ENCODE measurements at regions not wholly inside any gene's neighbourhood (a gene's known extent, or its start where the extent isn't known, plus 50 kb on each side); places are given as distances from the start of the nearest gene placed in this dataset.

GRCh38 chr14:62247266-62247665 is 485.0 kb downstream of the SNAPC1 start:
- Histone ChIP-seq H3K9ac (ENCODE audit: low read length in 2 of 2) (no peak overlapping the region), H3K27ac (ENCODE audit: low read length) (no peak overlapping the region), H3K27me3 (ENCODE audit: control insufficient read depth in 1 of 2, insufficient read depth in 2 of 2, low read length in 2 of 2) (peaks cover 0 to 2% of the 10 kb centered on the region in 2 donors), H3K36me3 (ENCODE audit: control insufficient read depth in 2 of 2, insufficient read depth in 2 of 2, low read length in 2 of 2) (no peaks in the 10 kb centered on the region), H3K9me3 (ENCODE audit: control insufficient read depth in 2 of 2, low read length in 2 of 2) (peaks cover 0 to 6% of the 10 kb centered on the region in 2 donors), H3K4me3 (ENCODE audit: low read length in 2 of 2) (no peak overlapping the region), H3K4me1 (ENCODE audit: control insufficient read depth, insufficient read depth, low read length) (no peaks in the 10 kb centered on the region)

GRCh38 chr14:62251237-62251636 is 489.0 kb downstream of the SNAPC1 start:
- H3K36me3 ChIP-seq (ENCODE audit: control insufficient read depth in 2 of 2, insufficient read depth in 2 of 2, low read length in 2 of 2), result no peaks in the 10 kb centered on the region
- H3K9me3 ChIP-seq (ENCODE audit: control insufficient read depth in 2 of 2, low read length in 2 of 2), result peaks cover 0 to 6% of the 10 kb centered on the region in 2 donors
- H3K9ac ChIP-seq (ENCODE audit: low read length in 2 of 2), result no peak overlapping the region
- H3K4me1 ChIP-seq (ENCODE audit: control insufficient read depth, insufficient read depth, low read length), result no peaks in the 10 kb centered on the region
- peaks cover 0 to 2% of the 10 kb centered on the region in 2 donors for H3K27me3 ChIP-seq (ENCODE audit: control insufficient read depth in 1 of 2, insufficient read depth in 2 of 2, low read length in 2 of 2)
- no peak overlapping the region for H3K27ac ChIP-seq (ENCODE audit: low read length)
- H3K4me3 ChIP-seq (ENCODE audit: low read length in 2 of 2), result no peak overlapping the region

GRCh38 chr14:62253171-62253570 is 491.0 kb downstream of the SNAPC1 start:
- H3K4me3 ChIP-seq (ENCODE audit: low read length in 2 of 2), result no peak overlapping the region
- no peaks in the 10 kb centered on the region for H3K36me3 ChIP-seq (ENCODE audit: control insufficient read depth in 2 of 2, insufficient read depth in 2 of 2, low read length in 2 of 2)
- H3K9ac ChIP-seq (ENCODE audit: low read length in 2 of 2), result no peak overlapping the region
- H3K9me3 ChIP-seq (ENCODE audit: control insufficient read depth in 2 of 2, low read length in 2 of 2), result peaks cover 0 to 6% of the 10 kb centered on the region in 2 donors
- H3K27me3 ChIP-seq (ENCODE audit: control insufficient read depth in 1 of 2, insufficient read depth in 2 of 2, low read length in 2 of 2), result peaks cover 0 to 2% of the 10 kb centered on the region in 2 donors
- H3K4me1 ChIP-seq (ENCODE audit: control insufficient read depth, insufficient read depth, low read length), result no peaks in the 10 kb centered on the region
- no peak overlapping the region for H3K27ac ChIP-seq (ENCODE audit: low read length)

- no peaks in the 10 kb centered on the region for H3K36me3 ChIP-seq (ENCODE audit: control insufficient read depth in 2 of 2, insufficient read depth in 2 of 2, low read length in 2 of 2)
- peaks cover 0 to 2% of the 10 kb centered on the region in 2 donors for H3K27me3 ChIP-seq (ENCODE audit: control insufficient read depth in 1 of 2, insufficient read depth in 2 of 2, low read length in 2 of 2)
- H3K4me3 ChIP-seq (ENCODE audit: low read length in 2 of 2), result no peak overlapping the region
- no peak overlapping the region for H3K27ac ChIP-seq (ENCODE audit: low read length)
- H3K4me1 ChIP-seq (ENCODE audit: control insufficient read depth, insufficient read depth, low read length), result no peaks in the 10 kb centered on the region
- H3K9me3 ChIP-seq (ENCODE audit: control insufficient read depth in 2 of 2, low read length in 2 of 2), result peaks cover 0 to 6% of the 10 kb centered on the region in 2 donors
- H3K9ac ChIP-seq (ENCODE audit: low read length in 2 of 2), result no peak overlapping the region
Measured at GRCh38 chr14:62253911-62254310, 491.7 kb downstream of the SNAPC1 start.

GRCh38 chr14:62269204-62269603 is 507.0 kb downstream of the SNAPC1 start:
- Histone ChIP-seq H3K4me3 (ENCODE audit: low read length in 2 of 2) (no peak overlapping the region), H3K9me3 (ENCODE audit: control insufficient read depth in 2 of 2, low read length in 2 of 2) (no peaks in the 10 kb centered on the region), H3K27me3 (ENCODE audit: control insufficient read depth in 1 of 2, insufficient read depth in 2 of 2, low read length in 2 of 2) (no peaks in the 10 kb centered on the region), H3K4me1 (ENCODE audit: control insufficient read depth, insufficient read depth, low read length) (no peaks in the 10 kb centered on the region), H3K9ac (ENCODE audit: low read length in 2 of 2) (no peak overlapping the region), H3K36me3 (ENCODE audit: control insufficient read depth in 2 of 2, insufficient read depth in 2 of 2, low read length in 2 of 2) (no peaks in the 10 kb centered on the region), H3K27ac (ENCODE audit: low read length) (no peak overlapping the region)

- H3K36me3 ChIP-seq (ENCODE audit: control insufficient read depth in 2 of 2, insufficient read depth in 2 of 2, low read length in 2 of 2), result no peaks in the 10 kb centered on the region
- H3K9ac ChIP-seq (ENCODE audit: low read length in 2 of 2), result no peak overlapping the region
- H3K27me3 ChIP-seq (ENCODE audit: control insufficient read depth in 1 of 2, insufficient read depth in 2 of 2, low read length in 2 of 2), result no peaks in the 10 kb centered on the region
- no peaks in the 10 kb centered on the region for H3K4me1 ChIP-seq (ENCODE audit: control insufficient read depth, insufficient read depth, low read length)
- no peak overlapping the region for H3K27ac ChIP-seq (ENCODE audit: low read length)
- H3K9me3 ChIP-seq (ENCODE audit: control insufficient read depth in 2 of 2, low read length in 2 of 2), result no peaks in the 10 kb centered on the region
- H3K4me3 ChIP-seq (ENCODE audit: low read length in 2 of 2), result no peak overlapping the region
Measured at GRCh38 chr14:62270236-62270635, 508.0 kb downstream of the SNAPC1 start.

GRCh38 chr14:62280366-62280765 is 518.1 kb downstream of the SNAPC1 start:
- Histone ChIP-seq H3K9me3 (ENCODE audit: control insufficient read depth in 2 of 2, low read length in 2 of 2) (no peaks in the 10 kb centered on the region), H3K9ac (ENCODE audit: low read length in 2 of 2) (no peak overlapping the region), H3K4me3 (ENCODE audit: low read length in 2 of 2) (no peak overlapping the region), H3K36me3 (ENCODE audit: control insufficient read depth in 2 of 2, insufficient read depth in 2 of 2, low read length in 2 of 2) (no peaks in the 10 kb centered on the region), H3K4me1 (ENCODE audit: control insufficient read depth, insufficient read depth, low read length) (no peaks in the 10 kb centered on the region), H3K27me3 (ENCODE audit: control insufficient read depth in 1 of 2, insufficient read depth in 2 of 2, low read length in 2 of 2) (no peaks in the 10 kb centered on the region), H3K27ac (ENCODE audit: low read length) (no peak overlapping the region)

GRCh38 chr14:62283837-62284236 is 521.6 kb downstream of the SNAPC1 start:
- no peak overlapping the region for H3K9ac ChIP-seq (ENCODE audit: low read length in 2 of 2)
- H3K27me3 ChIP-seq (ENCODE audit: control insufficient read depth in 1 of 2, insufficient read depth in 2 of 2, low read length in 2 of 2), result no peaks in the 10 kb centered on the region
- no peak overlapping the region for H3K27ac ChIP-seq (ENCODE audit: low read length)
- no peak overlapping the region for H3K4me3 ChIP-seq (ENCODE audit: low read length in 2 of 2)
- no peaks in the 10 kb centered on the region for H3K36me3 ChIP-seq (ENCODE audit: control insufficient read depth in 2 of 2, insufficient read depth in 2 of 2, low read length in 2 of 2)
- no peaks in the 10 kb centered on the region for H3K4me1 ChIP-seq (ENCODE audit: control insufficient read depth, insufficient read depth, low read length)
- H3K9me3 ChIP-seq (ENCODE audit: control insufficient read depth in 2 of 2, low read length in 2 of 2), result no peaks in the 10 kb centered on the region

- no peaks in the 10 kb centered on the region for H3K27me3 ChIP-seq (ENCODE audit: control insufficient read depth in 1 of 2, insufficient read depth in 2 of 2, low read length in 2 of 2)
- H3K9ac ChIP-seq (ENCODE audit: low read length in 2 of 2), result no peak overlapping the region
- H3K4me3 ChIP-seq (ENCODE audit: low read length in 2 of 2), result no peak overlapping the region
- no peaks in the 10 kb centered on the region for H3K4me1 ChIP-seq (ENCODE audit: control insufficient read depth, insufficient read depth, low read length)
- H3K27ac ChIP-seq (ENCODE audit: low read length), result no peak overlapping the region
- no peaks in the 10 kb centered on the region for H3K36me3 ChIP-seq (ENCODE audit: control insufficient read depth in 2 of 2, insufficient read depth in 2 of 2, low read length in 2 of 2)
- no peaks in the 10 kb centered on the region for H3K9me3 ChIP-seq (ENCODE audit: control insufficient read depth in 2 of 2, low read length in 2 of 2)
Measured at GRCh38 chr14:62289471-62289870, 527.3 kb downstream of the SNAPC1 start.

GRCh38 chr14:62301080-62301479 is 538.9 kb downstream of the SNAPC1 start:
- no peaks in the 10 kb centered on the region for H3K4me1 ChIP-seq (ENCODE audit: control insufficient read depth, insufficient read depth, low read length)
- H3K9ac ChIP-seq (ENCODE audit: low read length in 2 of 2), result no peak overlapping the region
- H3K27ac ChIP-seq (ENCODE audit: low read length), result no peak overlapping the region
- no peak overlapping the region for H3K4me3 ChIP-seq (ENCODE audit: low read length in 2 of 2)
- H3K27me3 ChIP-seq (ENCODE audit: control insufficient read depth in 1 of 2, insufficient read depth in 2 of 2, low read length in 2 of 2), result no peaks in the 10 kb centered on the region
- no peaks in the 10 kb centered on the region for H3K9me3 ChIP-seq (ENCODE audit: control insufficient read depth in 2 of 2, low read length in 2 of 2)
- H3K36me3 ChIP-seq (ENCODE audit: control insufficient read depth in 2 of 2, insufficient read depth in 2 of 2, low read length in 2 of 2), result no peaks in the 10 kb centered on the region

- H3K9ac ChIP-seq (ENCODE audit: low read length in 2 of 2), result no peak overlapping the region
- no peaks in the 10 kb centered on the region for H3K4me1 ChIP-seq (ENCODE audit: control insufficient read depth, insufficient read depth, low read length)
- H3K9me3 ChIP-seq (ENCODE audit: control insufficient read depth in 2 of 2, low read length in 2 of 2), result no peaks in the 10 kb centered on the region
Measured at GRCh38 chr14:62301911-62302310, 539.7 kb downstream of the SNAPC1 start.

More at GRCh38 chr14:62301911-62302310, 539.7 kb downstream of the SNAPC1 start:
- H3K27me3 ChIP-seq (ENCODE audit: control insufficient read depth in 1 of 2, insufficient read depth in 2 of 2, low read length in 2 of 2), result no peaks in the 10 kb centered on the region
- H3K27ac ChIP-seq (ENCODE audit: low read length), result no peak overlapping the region
- H3K4me3 ChIP-seq (ENCODE audit: low read length in 2 of 2), result no peak overlapping the region
- no peaks in the 10 kb centered on the region for H3K36me3 ChIP-seq (ENCODE audit: control insufficient read depth in 2 of 2, insufficient read depth in 2 of 2, low read length in 2 of 2)

Data from stomach smooth muscle (tissue), 2 donors.